22Rv1 (cell line): ENCODE measurements at regions not wholly inside any gene's neighbourhood (a gene's known extent, or its start where the extent isn't known, plus 50 kb on each side); places are given as distances from the start of the nearest gene placed in this dataset.

ENCODE experiments used
- CTCF ChIP-seq: fragments of 450-650 bp; IDR thresholded peaks from 2 replicates; pipeline ENCODE4 v1.5.1; 2017; ENCODE audit warnings: mild to moderate bottlenecking
- ZFX ChIP-seq: fragments of 450-650 bp; IDR thresholded peaks from 2 replicates; pipeline ENCODE4 v1.6.1; 2017; ENCODE audit warnings: antibody characterized with exemption, borderline replicate concordance

GRCh38 chr10:130493021-130493420, 356.8 kb downstream of the GLRX3 start:
- TF ChIP-seq CTCF, result no peak
- TF ChIP-seq ZFX, result no peak
